ENCODE measurements at regions not wholly inside any gene's neighbourhood (a gene's known extent, or its start where the extent isn't known, plus 50 kb on each side); places are given as distances from the start of the nearest gene placed in this dataset.

DNA sequence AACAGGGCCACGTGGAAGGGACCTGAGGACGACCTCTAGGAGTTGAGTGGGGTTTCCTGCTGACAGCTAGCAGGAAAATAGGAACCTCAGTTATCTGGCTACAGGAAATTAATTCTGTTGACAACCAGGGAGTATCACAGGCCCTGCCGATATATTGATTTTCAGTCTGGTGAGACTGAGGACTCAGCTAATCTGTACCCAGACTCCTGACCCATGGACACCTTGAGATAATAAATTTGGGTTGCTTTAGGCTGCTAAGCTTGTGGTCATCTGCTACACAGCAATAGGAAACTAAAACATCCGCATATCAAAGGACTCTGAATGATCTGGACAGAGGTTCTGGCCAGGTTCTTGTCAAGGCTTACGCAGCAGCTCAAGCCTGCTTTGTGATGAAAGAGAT lies 80.8 kb upstream of the CNEP1R1 start:
- in situ Hi-C loops (cut with HindIII; ENCODE audit: extremely low pct_ligation_motif_present, low pct_unique_long_range_greater_than_20kb) (no loop called here), intact Hi-C loops (cut with micrococcal nuclease; ENCODE audit: unreplicated experiment) (no loop called here)
- WGBS (ENCODE audit: low lambda C conversion rate): 12% methylated on average over 5 of the region's 5 CpGs
- ATAC-seq: no peak
- Histone ChIP-seq H3K27ac (ENCODE audit: extremely low read length, insufficient read depth, low read length) (no peak overlapping the region), H2AFZ (ENCODE audit: low read length) (no peak overlapping the region), H3K4me3 (replicated peaks in 1 of 3; ENCODE audit: insufficient read depth in 1 of 3, low read depth in 2 of 3, low read length in 3 of 3) (no peak overlapping the region), H3K4me2 (ENCODE audit: low read depth, low read length) (no peak overlapping the region), H3K9me3 (ENCODE audit: low read length) (no peaks in the 10 kb centered on the region), H3K27me3 (ENCODE audit: control insufficient read depth in 1 of 2, insufficient read depth in 2 of 2, low read length in 2 of 2) (peaks cover 0 to 8% of the 10 kb centered on the region in 2 experiments; a peak in 3 of 5 replicates), H3K36me3 (replicated peaks in 1 of 2; ENCODE audit: control insufficient read depth in 1 of 2, insufficient read depth in 2 of 2, low read length in 2 of 2) (no peaks in the 10 kb centered on the region), H3K9ac (ENCODE audit: insufficient read depth, low read depth, low read length) (no peak overlapping the region), H3K4me1 (ENCODE audit: insufficient read depth, low read length) (no peaks in the 10 kb centered on the region), H4K20me1 (ENCODE audit: insufficient read depth, low read length) (no peaks in the 10 kb centered on the region), H3K79me2 (ENCODE audit: insufficient read depth, low read length) (no peaks in the 10 kb centered on the region)
- POLR2A ChIA-PET: no interaction called here
- CTCF ChIA-PET (ENCODE audit: low intra/inter-chr PET ratio, low total read pairs): no interaction called here
- TF ChIP-seq, protein P1, sequence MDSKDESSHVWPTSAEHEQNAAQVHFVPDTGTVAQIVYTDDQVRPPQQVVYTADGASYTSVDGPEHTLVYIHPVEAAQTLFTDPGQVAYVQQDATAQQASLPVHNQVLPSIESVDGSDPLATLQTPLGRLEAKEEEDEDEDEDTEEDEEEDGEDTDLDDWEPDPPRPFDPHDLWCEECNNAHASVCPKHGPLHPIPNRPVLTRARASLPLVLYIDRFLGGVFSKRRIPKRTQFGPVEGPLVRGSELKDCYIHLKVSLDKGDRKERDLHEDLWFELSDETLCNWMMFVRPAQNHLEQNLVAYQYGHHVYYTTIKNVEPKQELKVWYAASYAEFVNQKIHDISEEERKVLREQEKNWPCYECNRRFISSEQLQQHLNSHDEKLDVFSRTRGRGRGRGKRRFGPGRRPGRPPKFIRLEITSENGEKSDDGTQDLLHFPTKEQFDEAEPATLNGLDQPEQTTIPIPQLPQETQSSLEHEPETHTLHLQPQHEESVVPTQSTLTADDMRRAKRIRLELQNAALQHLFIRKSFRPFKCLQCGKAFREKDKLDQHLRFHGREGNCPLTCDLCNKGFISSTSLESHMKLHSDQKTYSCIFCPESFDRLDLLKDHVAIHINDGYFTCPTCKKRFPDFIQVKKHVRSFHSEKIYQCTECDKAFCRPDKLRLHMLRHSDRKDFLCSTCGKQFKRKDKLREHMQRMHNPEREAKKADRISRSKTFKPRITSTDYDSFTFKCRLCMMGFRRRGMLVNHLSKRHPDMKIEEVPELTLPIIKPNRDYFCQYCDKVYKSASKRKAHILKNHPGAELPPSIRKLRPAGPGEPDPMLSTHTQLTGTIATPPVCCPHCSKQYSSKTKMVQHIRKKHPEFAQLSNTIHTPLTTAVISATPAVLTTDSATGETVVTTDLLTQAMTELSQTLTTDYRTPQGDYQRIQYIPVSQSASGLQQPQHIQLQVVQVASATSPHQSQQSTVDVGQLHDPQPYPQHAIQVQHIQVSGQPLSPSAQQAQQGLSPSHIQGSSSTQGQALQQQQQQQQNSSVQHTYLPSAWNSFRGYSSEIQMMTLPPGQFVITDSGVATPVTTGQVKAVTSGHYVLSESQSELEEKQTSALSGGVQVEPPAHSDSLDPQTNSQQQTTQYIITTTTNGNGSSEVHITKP (CRISPR knock-in tag; IDR thresholded peaks at IDR 0.05; ENCODE audit: low read depth): no peak
- no peak for TF ChIP-seq ZBTB42 (CRISPR knock-in tag; IDR thresholded peaks at IDR 0.05)
- TF ChIP-seq ZNF335 (CRISPR knock-in tag; IDR thresholded peaks at IDR 0.05): no peak
- TF ChIP-seq WIZ (CRISPR knock-in tag; IDR thresholded peaks at IDR 0.05): no peak
- TF ChIP-seq GMEB1 (CRISPR knock-in tag; IDR thresholded peaks at IDR 0.05; ENCODE audit: borderline replicate concordance): no peak
- no peak for TF ChIP-seq NBN (conservative IDR thresholded peaks at IDR 0.05)
- no peak for TF ChIP-seq ZNF207 (IDR thresholded peaks at IDR 0.05; ENCODE audit: borderline replicate concordance)
- no peak for TF ChIP-seq PBX2 (CRISPR knock-in tag; IDR thresholded peaks at IDR 0.05)
- no peak for TF ChIP-seq HNRNPLL (IDR thresholded peaks at IDR 0.05; ENCODE audit: low read depth, low read length, poor library complexity, severe bottlenecking)
- TF ChIP-seq RARG (CRISPR knock-in tag; IDR thresholded peaks at IDR 0.05; ENCODE audit: low read depth): no peak
- no peak for TF ChIP-seq SMYD3 (CRISPR knock-in tag; IDR thresholded peaks at IDR 0.05)
- no peak for DNase-seq (ENCODE audit: low spot score)
- FAIRE-seq: no peak
- BruUV-seq (replicated peaks): no TSS peak
